CD4-positive, alpha-beta T cell treated with Interleukin-15 for 1 hour (primary cell): ENCODE measurements at regions not wholly inside any gene's neighbourhood (a gene's known extent, or its start where the extent isn't known, plus 50 kb on each side); places are given as distances from the start of the nearest gene placed in this dataset.

Experiments
- DNase-seq: peaks from one replicate; pipeline ENCODE4 v3.0.0-alpha.2; 2020

GRCh38 chr15:69629631-69630161, 177.1 kb downstream of the RPLP1 start:
- no peak for DNase-seq

- no peak for DNase-seq
Measured at GRCh38 chr15:69631005-69631404, 178.4 kb downstream of the RPLP1 start.

GRCh38 chr15:69631978-69632377, 179.4 kb downstream of the RPLP1 start:
- DNase-seq: no peak

- DNase-seq: no peak
Measured at GRCh38 chr15:69634860-69635259, 182.2 kb downstream of the RPLP1 start.

GRCh38 chr15:69636169-69636915, 183.7 kb downstream of the RPLP1 start:
- DNase-seq: no peak

- no peak for DNase-seq
Measured at GRCh38 chr15:69637818-69638217, 185.2 kb downstream of the RPLP1 start.

- DNase-seq: no peak
Measured at GRCh38 chr15:69643476-69643875, 190.9 kb downstream of the RPLP1 start.

GRCh38 chr15:69643971-69644370, 191.4 kb downstream of the RPLP1 start:
- DNase-seq: no peak

GRCh38 chr15:69644876-69645275, 192.3 kb downstream of the RPLP1 start:
- no peak for DNase-seq

GRCh38 chr15:69647142-69647513, 194.5 kb downstream of the RPLP1 start:
- no peak for DNase-seq

GRCh38 chr15:69648212-69648611, 195.6 kb downstream of the RPLP1 start:
- no peak for DNase-seq

- no peak for DNase-seq
Measured at GRCh38 chr15:69648775-69649735, 196.4 kb downstream of the RPLP1 start.

GRCh38 chr15:69652293-69652692, 199.7 kb downstream of the RPLP1 start:
- DNase-seq: no peak

GRCh38 chr15:69652751-69653305, 200.2 kb downstream of the RPLP1 start:
- no peak for DNase-seq

- no peak for DNase-seq
Measured at GRCh38 chr15:69653306-69653705, 200.7 kb downstream of the RPLP1 start.

- no peak for DNase-seq
Measured at GRCh38 chr15:69653846-69654245, 201.2 kb downstream of the RPLP1 start.

- no peak for DNase-seq
Measured at GRCh38 chr15:69656271-69657030, 203.8 kb downstream of the RPLP1 start.

GRCh38 chr15:69657626-69658025, 205.0 kb downstream of the RPLP1 start:
- no peak for DNase-seq

GRCh38 chr15:69658411-69658945, 205.9 kb downstream of the RPLP1 start:
- DNase-seq: no peak

- DNase-seq: no peak
Measured at GRCh38 chr15:69659454-69660050, 206.9 kb downstream of the RPLP1 start.

- DNase-seq: no peak
Measured at GRCh38 chr15:69660114-69660513, 207.5 kb downstream of the RPLP1 start.
